Kidney epithelial cell (primary cell): ENCODE measurements at regions not wholly inside any gene's neighbourhood (a gene's known extent, or its start where the extent isn't known, plus 50 kb on each side); places are given as distances from the start of the nearest gene placed in this dataset.
"Not testable (repeated sequence)": the region's sequence is repeated elsewhere in the genome, so short reads cannot be mapped to it uniquely, and the experiment has no call there.

Source experiments
- DNase-seq: peaks from one replicate; pipeline ENCODE4 v3.0.0-alpha.2; 2010; ENCODE audit warnings: low read depth
- H3K27me3 ChIP-seq: 2 replicates; pipeline ENCODE4 v1.6.0; 2011; ENCODE audit warnings: low read length; ENCODE audit not compliant: control insufficient read depth, insufficient read depth
- H3K36me3 ChIP-seq: 2 replicates; pipeline ENCODE4 v1.5.1; 2011; ENCODE audit warnings: low read length; ENCODE audit not compliant: control insufficient read depth, insufficient read depth
- H3K4me3 ChIP-seq: 2 replicates; pipeline ENCODE4 v1.5.1; 2011; ENCODE audit warnings: low read depth, mild to moderate bottlenecking, control low read depth, low read length
- CTCF ChIP-seq: IDR thresholded peaks from 2 replicates; pipeline ENCODE4 v1.5.1; 2011; ENCODE audit warnings: mild to moderate bottlenecking, moderate library complexity, low read length, control low read depth, inconsistent platforms; ENCODE audit not compliant: insufficient read depth, poor library complexity, severe bottlenecking

GRCh38 chr1:146413911-146414310, 185.1 kb upstream of the NOTCH2NLA start:
- DNase-seq, H3K4me3 ChIP-seq, H3K36me3 ChIP-seq, H3K27me3 ChIP-seq: not testable (repeated sequence)

- DNase-seq, H3K36me3 ChIP-seq, H3K4me3 ChIP-seq, H3K27me3 ChIP-seq: not testable (repeated sequence)
Measured at GRCh38 chr1:146411923-146412322, 183.1 kb upstream of the NOTCH2NLA start.

GRCh38 chr1:146409817-146410441, 181.1 kb upstream of the NOTCH2NLA start:
- DNase-seq, result peak; percentile 86

GRCh38 chr1:146409116-146409801, 180.4 kb upstream of the NOTCH2NLA start:
- DNase-seq, result peak; percentile 21
- H3K36me3 ChIP-seq, H3K27me3 ChIP-seq: not testable (repeated sequence)
- peak overlapping the region; percentile 6 for H3K4me3 ChIP-seq

More at GRCh38 chr1:146409817-146410441, 181.1 kb upstream of the NOTCH2NLA start:
- peak overlapping the region; percentile 6 for H3K4me3 ChIP-seq
- H3K36me3 ChIP-seq, H3K27me3 ChIP-seq: not testable (repeated sequence)

GRCh38 chr1:146401281-146401825, 172.5 kb upstream of the NOTCH2NLA start:
- not testable (repeated sequence) for H3K36me3 ChIP-seq, H3K4me3 ChIP-seq, DNase-seq, H3K27me3 ChIP-seq
- TF ChIP-seq CTCF, result peak; percentile 47

GRCh38 chr1:146400173-146401121, 171.6 kb upstream of the NOTCH2NLA start:
- not testable (repeated sequence) for DNase-seq, H3K36me3 ChIP-seq, H3K4me3 ChIP-seq, H3K27me3 ChIP-seq

GRCh38 chr1:146399225-146399624, 170.4 kb upstream of the NOTCH2NLA start:
- H3K27me3 ChIP-seq, H3K4me3 ChIP-seq, DNase-seq, H3K36me3 ChIP-seq: not testable (repeated sequence)

GRCh38 chr1:146396801-146397200, 168.0 kb upstream of the NOTCH2NLA start:
- H3K36me3 ChIP-seq, H3K27me3 ChIP-seq, H3K4me3 ChIP-seq, DNase-seq: not testable (repeated sequence)

GRCh38 chr1:146396242-146396641, 167.4 kb upstream of the NOTCH2NLA start:
- not testable (repeated sequence) for DNase-seq, H3K36me3 ChIP-seq, H3K27me3 ChIP-seq, H3K4me3 ChIP-seq

GRCh38 chr1:146393796-146394195, 165.0 kb upstream of the NOTCH2NLA start:
- H3K27me3 ChIP-seq, DNase-seq, H3K36me3 ChIP-seq, H3K4me3 ChIP-seq: not testable (repeated sequence)

GRCh38 chr1:146393154-146393553, 164.3 kb upstream of the NOTCH2NLA start:
- not testable (repeated sequence) for H3K27me3 ChIP-seq, H3K36me3 ChIP-seq, DNase-seq

GRCh38 chr1:146389178-146389577, 160.4 kb upstream of the NOTCH2NLA start:
- not testable (repeated sequence) for H3K27me3 ChIP-seq, H3K4me3 ChIP-seq, DNase-seq, H3K36me3 ChIP-seq

More at GRCh38 chr1:146393154-146393553, 164.3 kb upstream of the NOTCH2NLA start:
- H3K4me3 ChIP-seq, result not testable (repeated sequence)

- not testable (repeated sequence) for H3K36me3 ChIP-seq, H3K27me3 ChIP-seq, H3K4me3 ChIP-seq, DNase-seq
Measured at GRCh38 chr1:146387750-146388469, 159.1 kb upstream of the NOTCH2NLA start.
